Upper lobe of left lung (tissue), 6 donors: ENCODE measurements at regions not wholly inside any gene's neighbourhood (a gene's known extent, or its start where the extent isn't known, plus 50 kb on each side); places are given as distances from the start of the nearest gene placed in this dataset.

Source experiments
- ATAC-seq, 2 donors: fragments of 200-7000 bp; cut with Tn5 transposase; one replicate each; pipeline ENCODE4 v1.9.1; 2022; ENCODE audit warnings: mild to moderate bottlenecking in 2 of 2, moderate library complexity in 2 of 2; ENCODE audit not compliant: low FRiP score in 2 of 2
- DNase-seq, 2 donors: peaks; one replicate each; pipeline ENCODE4 v3.0.0-alpha.2; 2019 to 2020
- H3K27ac ChIP-seq, 4 donors: fragments of 200-600 bp; sonication (generic); one replicate each; pipeline ENCODE4 v1.5.1; 2016 to 2019
- H3K27me3 ChIP-seq, 4 donors: fragments of 200-600 bp; sonication (generic); one replicate each; pipeline ENCODE4 v1.5.1; 2017 to 2019
- H3K36me3 ChIP-seq, 4 donors: fragments of 200-600 bp; sonication (generic); one replicate each; pipeline ENCODE4 v1.5.1; 2016 to 2019
- H3K4me1 ChIP-seq, 4 donors: fragments of 200-600 bp; sonication (generic); one replicate each; pipeline ENCODE4 v1.5.1; 2018 to 2019
- H3K4me3 ChIP-seq, 4 donors: fragments of 200-600 bp; sonication (generic); one replicate each; pipeline ENCODE4 v1.5.1; 2017 to 2019; ENCODE audit warnings: mild to moderate bottlenecking in 2 of 4, moderate library complexity in 1 of 4
- H3K9me3 ChIP-seq, 4 donors: fragments of 200-600 bp; sonication (generic); one replicate each; pipeline ENCODE4 v1.5.1; 2018 to 2019
- CTCF ChIP-seq, 6 experiments: fragments of 450-650 bp in 4 of 6; fragments of 200-600 bp in 2 of 6; sonication (generic) in 2 of 6; IDR thresholded peaks; one replicate each; pipeline ENCODE4 v1.5.1; 2016 to 2019; ENCODE audit warnings: antibody characterized with exemption in 6 of 6
- EP300 ChIP-seq, 4 donors: sonication (generic); formaldehyde crosslinking; IDR thresholded peaks; one replicate each; pipeline ENCODE4 v1.5.1; 2017; ENCODE audit warnings: antibody characterized with exemption in 4 of 4, control low read depth in 2 of 4
- POLR2A ChIP-seq, 4 donors: fragments of 450-650 bp; IDR thresholded peaks; one replicate each; pipeline ENCODE4 v1.5.1; 2016 to 2017; ENCODE audit warnings: antibody characterized with exemption in 4 of 4, mild to moderate bottlenecking in 2 of 4
- POLR2AphosphoS5 ChIP-seq, 2 donors: sonication (generic); formaldehyde crosslinking; IDR thresholded peaks; one replicate each; pipeline ENCODE4 v1.5.1; 2017; ENCODE audit warnings: antibody characterized with exemption in 2 of 2
- WGBS, 2 donors: methylation state at CpG; one replicate each; pipeline ENCODE4 v1.1.5; 2017 to 2018; 5-methylcytosine and 5-hydroxymethylcytosine counted together
- donor health status: DM: no; HTN: no; CAD: no; lungs with moderate emphysema.
- donor health status: DM: no; HTN: yes; CAD: no; lungs with severe emphysema.

GRCh38 chr6:132135409-132135808 lies 184.2 kb upstream of the CCN2 start:
- Histone ChIP-seq H3K36me3 (no peaks in the 10 kb centered on the region), H3K27me3 (no peaks in the 10 kb centered on the region), H3K4me3 (no peak overlapping the region), H3K9me3 (no peaks in the 10 kb centered on the region), H3K27ac (no peak overlapping the region), H3K4me1 (peaks cover 0 to 16% (median 6%) of the 10 kb centered on the region in 4 donors)
- TF ChIP-seq CTCF (IDR thresholded peaks at IDR 0.05) = no peak
- no peak for TF ChIP-seq EP300 (IDR thresholded peaks at IDR 0.05)
- TF ChIP-seq POLR2A (IDR thresholded peaks at IDR 0.05) = no peak
- TF ChIP-seq POLR2AphosphoS5 (IDR thresholded peaks at IDR 0.05) = no peak
- WGBS, 2 donors = 90% methylated on average over 6 of the region's 6 CpGs
- ATAC-seq (no peak), DNase-seq (no peak)

- Histone ChIP-seq H3K4me1 (peaks cover 0 to 16% (median 6%) of the 10 kb centered on the region in 4 donors), H3K4me3 (no peak overlapping the region), H3K36me3 (no peaks in the 10 kb centered on the region), H3K27ac (no peak overlapping the region), H3K9me3 (no peaks in the 10 kb centered on the region), H3K27me3 (no peaks in the 10 kb centered on the region)
- ATAC-seq = no peak
- 51 to 58% methylated on average over 5 of the region's 5 CpGs for WGBS, 2 donors
- TF ChIP-seq POLR2AphosphoS5 (IDR thresholded peaks at IDR 0.05) = no peak
- no peak for TF ChIP-seq EP300 (IDR thresholded peaks at IDR 0.05)
- TF ChIP-seq CTCF (IDR thresholded peaks at IDR 0.05) = no peak
- no peak for TF ChIP-seq POLR2A (IDR thresholded peaks at IDR 0.05)
- DNase-seq = no peak
These were observed 182.7 kb upstream of the CCN2 start for GRCh38 chr6:132133736-132134445.

GRCh38 chr6:132132924-132133639 lies 181.9 kb upstream of the CCN2 start:
- 81 to 87% methylated on average over 3 of the region's 3 CpGs for WGBS, 2 donors
- Histone ChIP-seq H3K27ac (no peak overlapping the region), H3K9me3 (no peaks in the 10 kb centered on the region), H3K4me1 (peaks cover 0 to 16% (median 6%) of the 10 kb centered on the region in 4 donors), H3K4me3 (no peak overlapping the region), H3K36me3 (no peaks in the 10 kb centered on the region), H3K27me3 (no peaks in the 10 kb centered on the region)
- peak in 1 of 2 donors; percentile 33 for ATAC-seq
- TF ChIP-seq CTCF (IDR thresholded peaks at IDR 0.05) = no peak
- no peak for TF ChIP-seq POLR2A (IDR thresholded peaks at IDR 0.05)
- TF ChIP-seq EP300 (IDR thresholded peaks at IDR 0.05) = no peak
- TF ChIP-seq POLR2AphosphoS5 (IDR thresholded peaks at IDR 0.05) = no peak
- DNase-seq = no peak

GRCh38 chr6:132132422-132132821 lies 181.2 kb upstream of the CCN2 start:
- Histone ChIP-seq H3K36me3 (no peaks in the 10 kb centered on the region), H3K9me3 (no peaks in the 10 kb centered on the region), H3K27ac (peak overlapping the region in 1 of 4 donors; percentile 4), H3K27me3 (no peaks in the 10 kb centered on the region), H3K4me1 (peaks cover 0 to 16% (median 6%) of the 10 kb centered on the region in 4 donors), H3K4me3 (no peak overlapping the region)
- no peak for ATAC-seq
- whole genome bisulfite sequencing, 2 donors = 31 to 48% methylated on average over 2 of the region's 2 CpGs
- TF ChIP-seq POLR2A (IDR thresholded peaks at IDR 0.05) (no peak), POLR2AphosphoS5 (IDR thresholded peaks at IDR 0.05) (no peak), CTCF (IDR thresholded peaks at IDR 0.05) (no peak), EP300 (IDR thresholded peaks at IDR 0.05) (no peak)
- no peak for DNase-seq
